ENCODE measurements at regions not wholly inside any gene's neighbourhood (a gene's known extent, or its start where the extent isn't known, plus 50 kb on each side); places are given as distances from the start of the nearest gene placed in this dataset.

- Histone ChIP-seq H3K36me3 (ENCODE audit: control insufficient read depth in 2 of 2, insufficient read depth in 1 of 2, low read length in 2 of 2) (no peaks in the 10 kb centered on the region), H3K27ac (ENCODE audit: extremely low read depth, low read depth, low read length) (no peak overlapping the region), H3K4me1 (ENCODE audit: control insufficient read depth, insufficient read depth, low read length) (no peaks in the 10 kb centered on the region), H3K4me3 (ENCODE audit: low read depth, low read length) (no peak overlapping the region), H3K9me3 (ENCODE audit: control insufficient read depth, insufficient read depth, low read depth, low read length) (no peaks in the 10 kb centered on the region)
- POLR2A ChIA-PET = no interaction called here
- TF ChIP-seq ZNF776 (tag by site-specific recombination; IDR thresholded peaks at IDR 0.05; ENCODE audit: borderline replicate concordance) = no peak
- TF ChIP-seq ZNF16 (tag by site-specific recombination; IDR thresholded peaks at IDR 0.05; ENCODE audit: low read depth) = no peak
- TF ChIP-seq ZBTB8A (tag by site-specific recombination; IDR thresholded peaks at IDR 0.05) = no peak
- TF ChIP-seq MZF1 (tag by site-specific recombination; IDR thresholded peaks at IDR 0.05; ENCODE audit: borderline replicate concordance) = no peak
- TF ChIP-seq ZNF341 (tag by site-specific recombination; IDR thresholded peaks at IDR 0.05; ENCODE audit: low read depth) = no peak
- no peak for TF ChIP-seq ZNF629 (tag by site-specific recombination; IDR thresholded peaks at IDR 0.05)
- no peak for TF ChIP-seq EGR2 (tag by site-specific recombination; IDR thresholded peaks at IDR 0.05; ENCODE audit: low read depth)
- TF ChIP-seq ZBTB49 (tag by site-specific recombination; IDR thresholded peaks at IDR 0.05; ENCODE audit: low read depth) = no peak
- CTCF ChIA-PET = no interaction called here
Observed at GRCh38 chr15:100715571-100716455, 113.4 kb downstream of the ASB7 start.

GRCh38 chr15:100716456-100717085 is 114.2 kb downstream of the ASB7 start:
- no peak overlapping the region for H3K27ac ChIP-seq (ENCODE audit: extremely low read depth, low read depth, low read length)
- POLR2A ChIA-PET = no interaction called here
- CTCF ChIA-PET = no interaction called here
- peaks cover under 1% of the 10 kb centered on the region; the same call in 1 of the 2 replicates for H3K4me1 ChIP-seq (ENCODE audit: control insufficient read depth, insufficient read depth, low read length)
- H3K9me3 ChIP-seq (ENCODE audit: control insufficient read depth, insufficient read depth, low read depth, low read length) = no peaks in the 10 kb centered on the region
- TF ChIP-seq ZNF324 (tag by site-specific recombination; IDR thresholded peaks at IDR 0.05) (no peak), ZNF549 (tag by site-specific recombination; IDR thresholded peaks at IDR 0.05) (no peak), ATF2 (tag by site-specific recombination; IDR thresholded peaks at IDR 0.05; ENCODE audit: low read depth) (no peak), MYNN (tag by site-specific recombination; IDR thresholded peaks at IDR 0.05; ENCODE audit: borderline replicate concordance) (no peak), ZNF654 (tag by site-specific recombination; IDR thresholded peaks at IDR 0.05; ENCODE audit: low read depth) (no peak)
- H3K36me3 ChIP-seq (ENCODE audit: control insufficient read depth in 2 of 2, insufficient read depth in 1 of 2, low read length in 2 of 2) = no peaks in the 10 kb centered on the region
- H3K4me3 ChIP-seq (ENCODE audit: low read depth, low read length) = no peak overlapping the region

GRCh38 chr15:100717596-100717995 is 115.2 kb downstream of the ASB7 start:
- POLR2A ChIA-PET = no interaction called here
- CTCF ChIA-PET = interaction anchor here (0.6 kb wide), 1 partner anchor 85 kb away, joined by 5 read pairs; no protein-coding TSS in a partner anchor
- Histone ChIP-seq H3K36me3 (ENCODE audit: control insufficient read depth in 2 of 2, insufficient read depth in 1 of 2, low read length in 2 of 2) (no peaks in the 10 kb centered on the region), H3K4me1 (ENCODE audit: control insufficient read depth, insufficient read depth, low read length) (peaks cover 7% of the 10 kb centered on the region; the same call in 1 of the 2 replicates), H3K4me3 (ENCODE audit: low read depth, low read length) (no peak overlapping the region), H3K27ac (ENCODE audit: extremely low read depth, low read depth, low read length) (no peak overlapping the region), H3K9me3 (ENCODE audit: control insufficient read depth, insufficient read depth, low read depth, low read length) (no peaks in the 10 kb centered on the region)
- no peak for TF ChIP-seq ZNF26 (tag by site-specific recombination; IDR thresholded peaks at IDR 0.05)
- TF ChIP-seq ZNF555 (tag by site-specific recombination; conservative IDR thresholded peaks at IDR 0.05) = no peak
- TF ChIP-seq ZBTB49 (tag by site-specific recombination; IDR thresholded peaks at IDR 0.05; ENCODE audit: low read depth) = no peak
- TF ChIP-seq EGR2 (tag by site-specific recombination; IDR thresholded peaks at IDR 0.05; ENCODE audit: low read depth) = no peak
- no peak for TF ChIP-seq ZNF514 (tag by site-specific recombination; IDR thresholded peaks at IDR 0.05)
- TF ChIP-seq ATF2 (tag by site-specific recombination; IDR thresholded peaks at IDR 0.05; ENCODE audit: low read depth) = no peak
- TF ChIP-seq ZNF600 (tag by site-specific recombination; IDR thresholded peaks at IDR 0.05) = no peak
- no peak for TF ChIP-seq ZBTB6 (tag by site-specific recombination; IDR thresholded peaks at IDR 0.05)

Measured in HEK293 (cell line).